Panc1 (cell line): ENCODE measurements at regions not wholly inside any gene's neighbourhood (a gene's known extent, or its start where the extent isn't known, plus 50 kb on each side); places are given as distances from the start of the nearest gene placed in this dataset.

Source experiments
- SIN3A ChIP-seq: IDR thresholded peaks from 2 replicates; pipeline ENCODE4 v1.6.1; 2012; ENCODE audit warnings: low read depth, mild to moderate bottlenecking, low read length, moderate library complexity, borderline replicate concordance; ENCODE audit not compliant: insufficient read depth
- TF ChIP-seq, protein P1 (sequence below): fragments of 450-650 bp; IDR thresholded peaks from 2 replicates; pipeline ENCODE4 v1.5.1; 2017; ENCODE audit warnings: mild to moderate bottlenecking

- TF ChIP-seq, protein P1, sequence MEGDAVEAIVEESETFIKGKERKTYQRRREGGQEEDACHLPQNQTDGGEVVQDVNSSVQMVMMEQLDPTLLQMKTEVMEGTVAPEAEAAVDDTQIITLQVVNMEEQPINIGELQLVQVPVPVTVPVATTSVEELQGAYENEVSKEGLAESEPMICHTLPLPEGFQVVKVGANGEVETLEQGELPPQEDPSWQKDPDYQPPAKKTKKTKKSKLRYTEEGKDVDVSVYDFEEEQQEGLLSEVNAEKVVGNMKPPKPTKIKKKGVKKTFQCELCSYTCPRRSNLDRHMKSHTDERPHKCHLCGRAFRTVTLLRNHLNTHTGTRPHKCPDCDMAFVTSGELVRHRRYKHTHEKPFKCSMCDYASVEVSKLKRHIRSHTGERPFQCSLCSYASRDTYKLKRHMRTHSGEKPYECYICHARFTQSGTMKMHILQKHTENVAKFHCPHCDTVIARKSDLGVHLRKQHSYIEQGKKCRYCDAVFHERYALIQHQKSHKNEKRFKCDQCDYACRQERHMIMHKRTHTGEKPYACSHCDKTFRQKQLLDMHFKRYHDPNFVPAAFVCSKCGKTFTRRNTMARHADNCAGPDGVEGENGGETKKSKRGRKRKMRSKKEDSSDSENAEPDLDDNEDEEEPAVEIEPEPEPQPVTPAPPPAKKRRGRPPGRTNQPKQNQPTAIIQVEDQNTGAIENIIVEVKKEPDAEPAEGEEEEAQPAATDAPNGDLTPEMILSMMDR: no peak
- no peak for TF ChIP-seq SIN3A
Measured at GRCh38 chr3:87836026-87836425, 222.8 kb downstream of the CGGBP1 start.
